ENCODE measurements at regions not wholly inside any gene's neighbourhood (a gene's known extent, or its start where the extent isn't known, plus 50 kb on each side); places are given as distances from the start of the nearest gene placed in this dataset.

- no peaks in the 10 kb centered on the region for H3K36me3 ChIP-seq
- no peak overlapping the region for H3K27ac ChIP-seq
- DNase-seq (ENCODE audit: extremely low spot score in 2 of 2) = no peak
- no peaks in the 10 kb centered on the region for H3K9me3 ChIP-seq
- intact Hi-C loops (cut with DNase I) = no loop called here
- no peak overlapping the region for H3K4me3 ChIP-seq
- TF ChIP-seq CTCF (IDR thresholded peaks at IDR 0.05) = no peak
- TF ChIP-seq POLR2AphosphoS5 (IDR thresholded peaks at IDR 0.05; ENCODE audit: insufficient read depth in 1 of 2, low read depth in 1 of 2) = no peak
- TF ChIP-seq POLR2A (IDR thresholded peaks at IDR 0.05) = no peak
- no peaks in the 10 kb centered on the region for H3K27me3 ChIP-seq
- H3K4me1 ChIP-seq = no peaks in the 10 kb centered on the region
These were observed 184.0 kb upstream of the GALNTL6 start for GRCh38 chr4:171629182-171629581.

DNA sequence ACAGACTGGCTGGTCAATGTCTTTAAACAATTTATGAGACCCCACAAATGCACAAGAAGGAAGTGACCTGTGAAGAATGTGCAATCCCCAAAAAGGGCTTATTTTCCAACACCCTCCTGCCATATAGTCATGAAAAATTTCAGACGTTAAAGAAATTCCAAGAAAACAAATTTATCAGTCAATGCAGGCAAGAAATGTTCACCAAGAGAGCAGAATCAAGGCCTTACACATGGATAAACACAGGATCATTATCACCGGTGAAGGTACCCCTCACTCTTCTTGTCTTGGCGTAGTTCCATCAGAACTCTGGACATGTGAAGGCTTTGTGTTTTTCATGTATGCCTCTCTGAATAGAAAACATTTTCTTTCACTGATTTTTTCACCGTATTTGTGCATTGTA lies 186.7 kb upstream of the GALNTL6 start:
- intact Hi-C loops (cut with DNase I) = no loop called here
- Histone ChIP-seq H3K9me3 (no peaks in the 10 kb centered on the region), H3K27ac (no peak overlapping the region), H3K27me3 (no peaks in the 10 kb centered on the region), H3K4me3 (no peak overlapping the region), H3K36me3 (no peaks in the 10 kb centered on the region), H3K4me1 (no peaks in the 10 kb centered on the region)
- no peak for DNase-seq (ENCODE audit: extremely low spot score in 2 of 2)
- no peak for TF ChIP-seq CTCF (IDR thresholded peaks at IDR 0.05)
- no peak for TF ChIP-seq POLR2A (IDR thresholded peaks at IDR 0.05)
- no peak for TF ChIP-seq POLR2AphosphoS5 (IDR thresholded peaks at IDR 0.05; ENCODE audit: insufficient read depth in 1 of 2, low read depth in 1 of 2)

- no peak for DNase-seq (ENCODE audit: extremely low spot score in 2 of 2)
- no peak for TF ChIP-seq POLR2AphosphoS5 (IDR thresholded peaks at IDR 0.05; ENCODE audit: insufficient read depth in 1 of 2, low read depth in 1 of 2)
- TF ChIP-seq POLR2A (IDR thresholded peaks at IDR 0.05) = no peak
- TF ChIP-seq CTCF (IDR thresholded peaks at IDR 0.05) = no peak
- Histone ChIP-seq H3K36me3 (no peaks in the 10 kb centered on the region), H3K27me3 (no peaks in the 10 kb centered on the region), H3K4me3 (no peak overlapping the region), H3K4me1 (no peaks in the 10 kb centered on the region), H3K27ac (no peak overlapping the region), H3K9me3 (no peaks in the 10 kb centered on the region)
- intact Hi-C loops (cut with DNase I) = no loop called here
These were observed 190.5 kb upstream of the GALNTL6 start for GRCh38 chr4:171622729-171623128.

- no peak for DNase-seq (ENCODE audit: extremely low spot score in 2 of 2)
- no peaks in the 10 kb centered on the region for H3K9me3 ChIP-seq
- no peak overlapping the region for H3K4me3 ChIP-seq
- H3K27ac ChIP-seq = no peak overlapping the region
- H3K4me1 ChIP-seq = no peaks in the 10 kb centered on the region
- H3K27me3 ChIP-seq = no peaks in the 10 kb centered on the region
- intact Hi-C loops (cut with DNase I) = no loop called here
- H3K36me3 ChIP-seq = no peaks in the 10 kb centered on the region
- TF ChIP-seq POLR2AphosphoS5 (IDR thresholded peaks at IDR 0.05; ENCODE audit: insufficient read depth in 1 of 2, low read depth in 1 of 2) = no peak
- no peak for TF ChIP-seq POLR2A (IDR thresholded peaks at IDR 0.05)
- TF ChIP-seq CTCF (IDR thresholded peaks at IDR 0.05) = no peak
These were observed 191.6 kb upstream of the GALNTL6 start for GRCh38 chr4:171621646-171622045.

DNA sequence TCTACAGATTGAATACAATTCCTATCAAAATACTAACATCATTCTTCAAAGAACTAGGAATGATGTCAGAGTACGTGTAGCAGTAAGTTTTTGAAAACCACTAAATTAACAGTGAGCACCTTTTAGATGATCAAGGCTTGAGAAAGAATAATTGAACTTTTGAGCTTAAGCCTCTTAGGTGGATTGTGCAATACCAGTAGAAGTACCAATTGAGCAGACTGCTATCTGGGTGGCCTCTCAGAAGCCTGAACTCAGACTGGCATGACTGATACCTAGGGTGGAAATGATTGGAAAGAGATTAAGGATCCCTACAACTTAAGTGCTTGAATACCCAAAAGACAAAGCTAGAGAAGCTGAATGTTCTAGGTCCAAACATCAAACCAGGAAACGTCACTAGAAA lies 200.3 kb upstream of the GALNTL6 start:
- Histone ChIP-seq H3K27me3 (no peaks in the 10 kb centered on the region), H3K36me3 (no peaks in the 10 kb centered on the region), H3K4me3 (no peak overlapping the region), H3K27ac (no peak overlapping the region), H3K4me1 (no peaks in the 10 kb centered on the region), H3K9me3 (no peaks in the 10 kb centered on the region)
- intact Hi-C loops (cut with DNase I) = no loop called here
- no peak for TF ChIP-seq CTCF (IDR thresholded peaks at IDR 0.05)
- TF ChIP-seq POLR2AphosphoS5 (IDR thresholded peaks at IDR 0.05; ENCODE audit: insufficient read depth in 1 of 2, low read depth in 1 of 2) = no peak
- TF ChIP-seq POLR2A (IDR thresholded peaks at IDR 0.05) = no peak
- no peak for DNase-seq (ENCODE audit: extremely low spot score in 2 of 2)
